SK-N-SH (cell line): ENCODE measurements at regions not wholly inside any gene's neighbourhood (a gene's known extent, or its start where the extent isn't known, plus 50 kb on each side); places are given as distances from the start of the nearest gene placed in this dataset.

Source experiments
- CTCF ChIA-PET: fragments of 300-600, 350-600 bp; formaldehyde crosslinking; extraction: SDS; loops from one replicate; lab custom pipeline; 2021; lab: Yijun Ruan, JAX
- POLR2A ChIA-PET: fragments of 350-600 bp; sonication (Branson Sonifier 250); formaldehyde crosslinking; extraction: SDS; loops from one replicate; lab custom pipeline; 2020; ENCODE audit warnings: antibody characterized with exemption, inconsistent platforms; lab: Yijun Ruan, JAX
- DNase-seq: peaks from one replicate; pipeline ENCODE4 v3.0.0; 2012
- H2AFZ ChIP-seq: fragments of 200-600 bp; sonication (generic); 2 replicates; pipeline ENCODE4 v1.8.1; 2016; ENCODE audit warnings: antibody characterized with exemption, mild to moderate bottlenecking, low read depth
- H3F3A ChIP-seq: fragments of 200-600 bp; sonication (generic); replicated peaks from 2 replicates; pipeline ENCODE3; 2016; ENCODE audit warnings: antibody characterized with exemption, mild to moderate bottlenecking; ENCODE audit not compliant: insufficient read depth
- H3K27ac ChIP-seq, 2 experiments: fragments of 200-500 bp in 1 of 2; fragments of 200-600 bp in 1 of 2; sonication (Bioruptor generic) in 1 of 2; sonication (generic), shearing (Covaris generic) in 1 of 2; 2 replicates each; pipeline versions ENCODE4 v1.5.1 to v1.6.1; 2014 to 2016; ENCODE audit warnings: low read depth in 2 of 2, inconsistent platforms in 1 of 2, low read length in 1 of 2, mild to moderate bottlenecking in 1 of 2, mixed read lengths in 1 of 2
- H3K27me3 ChIP-seq: fragments of 200-600 bp; sonication (generic), shearing (Covaris generic); 2 replicates; pipeline ENCODE4 v1.6.1; 2016; ENCODE audit warnings: mixed run types; ENCODE audit not compliant: insufficient read depth
- H3K36me3 ChIP-seq, 2 experiments: fragments of 200-500 bp in 1 of 2; fragments of 200-600 bp in 1 of 2; sonication (Bioruptor generic) in 1 of 2; sonication (generic) in 1 of 2; replicated peaks in 1 of 2; 2 replicates each; pipeline versions ENCODE3 to v1.5.1; 2014 to 2016; ENCODE audit warnings: low read length in 1 of 2, mild to moderate bottlenecking in 1 of 2; ENCODE audit not compliant: insufficient read depth in 2 of 2, control insufficient read depth in 1 of 2
- H3K4me1 ChIP-seq, 2 experiments: fragments of 200-500 bp in 1 of 2; fragments of 200-600 bp in 1 of 2; sonication (Bioruptor generic) in 1 of 2; sonication (generic), shearing (Covaris generic) in 1 of 2; 2 replicates each; pipeline versions ENCODE4 v1.5.1 to v1.6.1; 2014 to 2016; ENCODE audit warnings: low read depth in 1 of 2, low read length in 1 of 2, mixed run types in 1 of 2; ENCODE audit not compliant: insufficient read depth in 2 of 2, control insufficient read depth in 1 of 2
- H3K4me2 ChIP-seq: fragments of 200-600 bp; sonication (generic), shearing (Covaris generic); 2 replicates; pipeline ENCODE4 v1.6.1; 2017; ENCODE audit warnings: mixed run types
- H3K4me3 ChIP-seq, 2 experiments: fragments of 200-500 bp in 1 of 2; fragments of 200-600 bp in 1 of 2; sonication (Bioruptor generic) in 1 of 2; sonication (generic), shearing (Covaris generic) in 1 of 2; 2 replicates each; pipeline versions ENCODE4 v1.5.1 to v1.8.1; 2014 to 2016; ENCODE audit warnings: low read depth in 2 of 2, inconsistent platforms in 1 of 2, low read length in 1 of 2, mild to moderate bottlenecking in 1 of 2, mixed read lengths in 1 of 2, moderate library complexity in 1 of 2
- H3K79me2 ChIP-seq: fragments of 200-600 bp; sonication (generic); 2 replicates; pipeline ENCODE4 v1.8.1; 2017; ENCODE audit warnings: mild to moderate bottlenecking; ENCODE audit not compliant: insufficient read depth
- H3K9ac ChIP-seq: fragments of 200-600 bp; sonication (generic); 2 replicates; pipeline ENCODE4 v1.6.1; 2017; ENCODE audit warnings: mixed run types
- H3K9me2 ChIP-seq: fragments of 200-600 bp; sonication (generic); 2 replicates; pipeline ENCODE4 v1.6.1; 2017; ENCODE audit warnings: mixed run types
- H3K9me3 ChIP-seq: fragments of 200-600 bp; sonication (generic); 2 replicates; pipeline ENCODE4 v1.6.1; 2017; ENCODE audit warnings: mixed run types, mild to moderate bottlenecking, moderate library complexity
- H4K20me1 ChIP-seq: fragments of 200-600 bp; sonication (generic); 2 replicates; pipeline ENCODE4 v1.6.1; 2017; ENCODE audit warnings: mild to moderate bottlenecking, mixed run types; ENCODE audit not compliant: insufficient read depth
- CHD2 ChIP-seq: fragments of 150-350 bp; IDR thresholded peaks from 2 replicates; pipeline ENCODE4 v1.6.1; 2018; ENCODE audit warnings: low read length; ENCODE audit not compliant: partially characterized antibody
- EZH2phosphoT487 ChIP-seq: fragments of 200-600 bp; sonication (generic); IDR thresholded peaks from 2 replicates; pipeline ENCODE4 v1.6.1; 2017; ENCODE audit warnings: low read depth, mixed run types, mild to moderate bottlenecking, antibody characterized with exemption, moderate library complexity, borderline replicate concordance
- FOXJ3 ChIP-seq: sonication (generic); formaldehyde crosslinking; IDR thresholded peaks from 2 replicates; pipeline ENCODE4 v1.5.1; 2020; ENCODE audit warnings: mild to moderate bottlenecking, missing genetic modification reagents
- GABPA ChIP-seq: IDR thresholded peaks from 2 replicates; pipeline ENCODE4 v1.4.0; 2012; ENCODE audit warnings: low read depth, mild to moderate bottlenecking
- GATA2 ChIP-seq: sonication (generic); formaldehyde crosslinking; IDR thresholded peaks from 2 replicates; pipeline ENCODE4 v1.5.0; 2020; ENCODE audit warnings: mild to moderate bottlenecking, missing genetic modification reagents
- JUND ChIP-seq: IDR thresholded peaks from 2 replicates; pipeline ENCODE4 v1.4.0; 2012
- MEF2A ChIP-seq: IDR thresholded peaks from 2 replicates; pipeline ENCODE4 v1.4.0; 2012; ENCODE audit warnings: low read depth, borderline replicate concordance
- NRF1 ChIP-seq: IDR thresholded peaks from 2 replicates; pipeline ENCODE4 v1.6.1; 2012; ENCODE audit warnings: low read depth, mild to moderate bottlenecking, low read length
- POLR2AphosphoS5 ChIP-seq: IDR thresholded peaks from 2 replicates; pipeline ENCODE4 v1.6.1; 2012; ENCODE audit warnings: low read depth, low read length
- RAD21 ChIP-seq: IDR thresholded peaks from 2 replicates; pipeline ENCODE4 v1.6.1; 2012; ENCODE audit warnings: mild to moderate bottlenecking, low read length
- RCOR1 ChIP-seq: fragments of 150-350 bp; IDR thresholded peaks from 2 replicates; pipeline ENCODE4 v1.6.1; 2017; ENCODE audit warnings: antibody characterized with exemption, low read length
- REST ChIP-seq: IDR thresholded peaks from 2 replicates; pipeline ENCODE4 v1.6.1; 2012; ENCODE audit warnings: mild to moderate bottlenecking, low read depth, low read length, moderate library complexity
- RFX5 ChIP-seq: IDR thresholded peaks from 2 replicates; pipeline ENCODE4 v1.6.1; 2012; ENCODE audit warnings: mild to moderate bottlenecking, improper control_type of control experiment, low read length
- RXRA ChIP-seq: IDR thresholded peaks from 2 replicates; pipeline ENCODE4 v1.4.0; 2012; ENCODE audit warnings: low read depth, mild to moderate bottlenecking, borderline replicate concordance
- SIN3A ChIP-seq: IDR thresholded peaks from 2 replicates; pipeline ENCODE4 v1.6.1; 2012; ENCODE audit warnings: low read depth, mild to moderate bottlenecking, low read length, moderate library complexity, borderline replicate concordance
- SMC3 ChIP-seq: IDR thresholded peaks from 2 replicates; pipeline ENCODE4 v1.6.1; 2012; ENCODE audit warnings: low read depth, low read length, improper control_type of control experiment
- TCF12 ChIP-seq: IDR thresholded peaks from 2 replicates; pipeline ENCODE4 v1.4.0; 2012
- TEAD4 ChIP-seq: IDR thresholded peaks from 2 replicates; pipeline ENCODE4 v1.4.0; 2012; ENCODE audit warnings: mild to moderate bottlenecking, borderline replicate concordance; ENCODE audit not compliant: insufficient read depth
- YY1 ChIP-seq: IDR thresholded peaks from 2 replicates; pipeline ENCODE4 v1.4.0; 2012; ENCODE audit warnings: low read depth, mild to moderate bottlenecking
- WGBS: methylation state at CpG from one replicate; pipeline ENCODE4 v1.1.6; 2017; ENCODE audit warnings: low lambda C conversion rate; 5-methylcytosine and 5-hydroxymethylcytosine counted together
- TF ChIP-seq, protein P1 (sequence below): IDR thresholded peaks from 2 replicates; pipeline ENCODE4 v1.4.0; 2012; ENCODE audit warnings: low read depth, borderline replicate concordance
- TF ChIP-seq, protein P2 (sequence below): fragments of 200-600 bp; sonication (generic); IDR thresholded peaks from 2 replicates; pipeline ENCODE4 v1.6.1; 2017; ENCODE audit warnings: antibody characterized with exemption, mild to moderate bottlenecking, moderate library complexity
- TF ChIP-seq, protein P3 (sequence below): IDR thresholded peaks from 2 replicates; pipeline ENCODE4; 2012

GRCh38 chr12:113573148-113573547, 101.5 kb upstream of the LHX5 start:
- ChIA-PET CTCF (no interaction called here), POLR2A (no interaction called here)
- Histone ChIP-seq H3K79me2 (no peaks in the 10 kb centered on the region), H3K4me1 (no peaks in the 10 kb centered on the region), H4K20me1 (no peaks in the 10 kb centered on the region), H3K9me2 (no peaks in the 10 kb centered on the region), H3K36me3 (no peaks in the 10 kb centered on the region), H3F3A (no peaks in the 10 kb centered on the region), H3K9ac (no peak overlapping the region), H2AFZ (no peak overlapping the region), H3K4me2 (no peak overlapping the region), H3K27me3 (no peaks in the 10 kb centered on the region), H3K27ac (no peak overlapping the region), H3K9me3 (no peaks in the 10 kb centered on the region), H3K4me3 (no peak overlapping the region)
- 5% methylated on average over 1 of the region's 1 CpG for WGBS
- DNase-seq = no peak
- TF ChIP-seq RXRA (no peak), RCOR1 (no peak), NRF1 (no peak)
- TF ChIP-seq, protein P1, sequence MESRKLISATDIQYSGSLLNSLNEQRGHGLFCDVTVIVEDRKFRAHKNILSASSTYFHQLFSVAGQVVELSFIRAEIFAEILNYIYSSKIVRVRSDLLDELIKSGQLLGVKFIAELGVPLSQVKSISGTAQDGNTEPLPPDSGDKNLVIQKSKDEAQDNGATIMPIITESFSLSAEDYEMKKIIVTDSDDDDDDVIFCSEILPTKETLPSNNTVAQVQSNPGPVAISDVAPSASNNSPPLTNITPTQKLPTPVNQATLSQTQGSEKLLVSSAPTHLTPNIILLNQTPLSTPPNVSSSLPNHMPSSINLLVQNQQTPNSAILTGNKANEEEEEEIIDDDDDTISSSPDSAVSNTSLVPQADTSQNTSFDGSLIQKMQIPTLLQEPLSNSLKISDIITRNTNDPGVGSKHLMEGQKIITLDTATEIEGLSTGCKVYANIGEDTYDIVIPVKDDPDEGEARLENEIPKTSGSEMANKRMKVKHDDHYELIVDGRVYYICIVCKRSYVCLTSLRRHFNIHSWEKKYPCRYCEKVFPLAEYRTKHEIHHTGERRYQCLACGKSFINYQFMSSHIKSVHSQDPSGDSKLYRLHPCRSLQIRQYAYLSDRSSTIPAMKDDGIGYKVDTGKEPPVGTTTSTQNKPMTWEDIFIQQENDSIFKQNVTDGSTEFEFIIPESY = no peak

- no peaks in the 10 kb centered on the region for H3F3A ChIP-seq
- POLR2A ChIA-PET = no interaction called here
- H3K36me3 ChIP-seq = no peaks in the 10 kb centered on the region
- H3K27ac ChIP-seq = no peak overlapping the region
- H2AFZ ChIP-seq = no peak overlapping the region
- no peaks in the 10 kb centered on the region for H4K20me1 ChIP-seq
- H3K9me3 ChIP-seq = no peaks in the 10 kb centered on the region
- no peaks in the 10 kb centered on the region for H3K79me2 ChIP-seq
- H3K4me3 ChIP-seq = no peak overlapping the region
- H3K9me2 ChIP-seq = no peaks in the 10 kb centered on the region
- no peak overlapping the region for H3K9ac ChIP-seq
- no peak overlapping the region for H3K4me2 ChIP-seq
- no peak for DNase-seq
- no peaks in the 10 kb centered on the region for H3K4me1 ChIP-seq
- 16% methylated on average over 3 of the region's 3 CpGs for WGBS
- no peaks in the 10 kb centered on the region; the same call in 1 of the 2 replicates for H3K27me3 ChIP-seq
- TF ChIP-seq, protein P2, sequence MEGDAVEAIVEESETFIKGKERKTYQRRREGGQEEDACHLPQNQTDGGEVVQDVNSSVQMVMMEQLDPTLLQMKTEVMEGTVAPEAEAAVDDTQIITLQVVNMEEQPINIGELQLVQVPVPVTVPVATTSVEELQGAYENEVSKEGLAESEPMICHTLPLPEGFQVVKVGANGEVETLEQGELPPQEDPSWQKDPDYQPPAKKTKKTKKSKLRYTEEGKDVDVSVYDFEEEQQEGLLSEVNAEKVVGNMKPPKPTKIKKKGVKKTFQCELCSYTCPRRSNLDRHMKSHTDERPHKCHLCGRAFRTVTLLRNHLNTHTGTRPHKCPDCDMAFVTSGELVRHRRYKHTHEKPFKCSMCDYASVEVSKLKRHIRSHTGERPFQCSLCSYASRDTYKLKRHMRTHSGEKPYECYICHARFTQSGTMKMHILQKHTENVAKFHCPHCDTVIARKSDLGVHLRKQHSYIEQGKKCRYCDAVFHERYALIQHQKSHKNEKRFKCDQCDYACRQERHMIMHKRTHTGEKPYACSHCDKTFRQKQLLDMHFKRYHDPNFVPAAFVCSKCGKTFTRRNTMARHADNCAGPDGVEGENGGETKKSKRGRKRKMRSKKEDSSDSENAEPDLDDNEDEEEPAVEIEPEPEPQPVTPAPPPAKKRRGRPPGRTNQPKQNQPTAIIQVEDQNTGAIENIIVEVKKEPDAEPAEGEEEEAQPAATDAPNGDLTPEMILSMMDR = no peak
- TF ChIP-seq GABPA (no peak), EZH2phosphoT487 (no peak), SMC3 (no peak), RCOR1 (no peak), CHD2 (no peak), RFX5 (no peak), RAD21 (no peak), POLR2AphosphoS5 (no peak), TCF12 (no peak), JUND (no peak), RXRA (no peak), TEAD4 (no peak), YY1 (no peak), FOXJ3 (CRISPR knock-in tag) (no peak), MEF2A (no peak), GATA2 (CRISPR knock-in tag) (no peak), REST (no peak), SIN3A (no peak)
- TF ChIP-seq, protein P3, sequence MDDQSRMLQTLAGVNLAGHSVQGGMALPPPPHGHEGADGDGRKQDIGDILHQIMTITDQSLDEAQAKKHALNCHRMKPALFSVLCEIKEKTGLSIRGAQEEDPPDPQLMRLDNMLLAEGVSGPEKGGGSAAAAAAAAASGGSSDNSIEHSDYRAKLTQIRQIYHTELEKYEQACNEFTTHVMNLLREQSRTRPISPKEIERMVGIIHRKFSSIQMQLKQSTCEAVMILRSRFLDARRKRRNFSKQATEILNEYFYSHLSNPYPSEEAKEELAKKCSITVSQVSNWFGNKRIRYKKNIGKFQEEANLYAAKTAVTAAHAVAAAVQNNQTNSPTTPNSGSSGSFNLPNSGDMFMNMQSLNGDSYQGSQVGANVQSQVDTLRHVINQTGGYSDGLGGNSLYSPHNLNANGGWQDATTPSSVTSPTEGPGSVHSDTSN = no peak
- CTCF ChIA-PET = no interaction called here
These were observed 100.0 kb upstream of the LHX5 start for GRCh38 chr12:113571713-113572112.
